ENCODE measurements at regions not wholly inside any gene's neighbourhood (a gene's known extent, or its start where the extent isn't known, plus 50 kb on each side); places are given as distances from the start of the nearest gene placed in this dataset.

DNA sequence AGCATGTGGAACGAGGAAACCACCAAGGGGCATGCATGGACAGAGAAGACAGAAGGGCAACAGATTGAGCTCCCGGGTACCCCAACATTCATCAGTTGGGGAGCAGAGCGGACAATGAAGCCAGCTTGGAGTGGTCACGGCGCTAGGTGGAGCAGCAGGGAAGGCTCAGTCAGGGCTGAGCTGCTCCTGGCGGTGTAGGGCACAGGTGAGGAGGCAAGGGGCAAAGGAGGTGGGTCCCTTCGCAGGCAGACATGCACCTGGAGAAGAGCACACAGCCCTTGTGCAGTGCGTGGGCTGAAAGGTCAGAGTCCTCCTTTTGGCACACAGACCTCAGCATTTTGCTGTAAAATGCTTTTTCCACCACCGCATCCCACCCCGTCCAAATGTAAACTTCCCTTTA, 90.0 kb upstream of the SLC6A6 start:
- Histone ChIP-seq H3K27me3 (peaks cover 11% of the 10 kb centered on the region), H3K4me3 (no peak overlapping the region), H3K79me2 (ENCODE audit: low read depth) (no peaks in the 10 kb centered on the region), H3K9ac (no peak overlapping the region), H3K4me1 (no peaks in the 10 kb centered on the region), H3K9me3 (ENCODE audit: low read depth) (no peaks in the 10 kb centered on the region), H3K36me3 (no peaks in the 10 kb centered on the region), H3K27ac (no peak overlapping the region), H4K20me1 (ENCODE audit: low read depth) (no peaks in the 10 kb centered on the region), H2AFZ (replicated peaks) (no peak overlapping the region), H3K4me2 (no peak overlapping the region), H3F3A (ENCODE audit: low read depth) (peaks cover 4% of the 10 kb centered on the region)
- no peak for TF ChIP-seq EZH2 (IDR thresholded peaks at IDR 0.05)
- no peak for TF ChIP-seq EZH2phosphoT487 (IDR thresholded peaks at IDR 0.05)
- TF ChIP-seq, protein P1, sequence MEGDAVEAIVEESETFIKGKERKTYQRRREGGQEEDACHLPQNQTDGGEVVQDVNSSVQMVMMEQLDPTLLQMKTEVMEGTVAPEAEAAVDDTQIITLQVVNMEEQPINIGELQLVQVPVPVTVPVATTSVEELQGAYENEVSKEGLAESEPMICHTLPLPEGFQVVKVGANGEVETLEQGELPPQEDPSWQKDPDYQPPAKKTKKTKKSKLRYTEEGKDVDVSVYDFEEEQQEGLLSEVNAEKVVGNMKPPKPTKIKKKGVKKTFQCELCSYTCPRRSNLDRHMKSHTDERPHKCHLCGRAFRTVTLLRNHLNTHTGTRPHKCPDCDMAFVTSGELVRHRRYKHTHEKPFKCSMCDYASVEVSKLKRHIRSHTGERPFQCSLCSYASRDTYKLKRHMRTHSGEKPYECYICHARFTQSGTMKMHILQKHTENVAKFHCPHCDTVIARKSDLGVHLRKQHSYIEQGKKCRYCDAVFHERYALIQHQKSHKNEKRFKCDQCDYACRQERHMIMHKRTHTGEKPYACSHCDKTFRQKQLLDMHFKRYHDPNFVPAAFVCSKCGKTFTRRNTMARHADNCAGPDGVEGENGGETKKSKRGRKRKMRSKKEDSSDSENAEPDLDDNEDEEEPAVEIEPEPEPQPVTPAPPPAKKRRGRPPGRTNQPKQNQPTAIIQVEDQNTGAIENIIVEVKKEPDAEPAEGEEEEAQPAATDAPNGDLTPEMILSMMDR (IDR thresholded peaks at IDR 0.05) = no peak
- no peak overlapping the region for H3K4me3 Mint-ChIP-seq
- no peaks in the 10 kb centered on the region for H3K9me3 Mint-ChIP-seq
- H3K27ac Mint-ChIP-seq = no peak overlapping the region
- H3K4me1 Mint-ChIP-seq = no peaks in the 10 kb centered on the region
- H3K27me3 Mint-ChIP-seq (ENCODE audit: insufficient read depth, low read depth) = peaks cover 14% of the 10 kb centered on the region
- no peak for DNase-seq (ENCODE audit: low spot score)
- H3K36me3 Mint-ChIP-seq = no peaks in the 10 kb centered on the region

DNA sequence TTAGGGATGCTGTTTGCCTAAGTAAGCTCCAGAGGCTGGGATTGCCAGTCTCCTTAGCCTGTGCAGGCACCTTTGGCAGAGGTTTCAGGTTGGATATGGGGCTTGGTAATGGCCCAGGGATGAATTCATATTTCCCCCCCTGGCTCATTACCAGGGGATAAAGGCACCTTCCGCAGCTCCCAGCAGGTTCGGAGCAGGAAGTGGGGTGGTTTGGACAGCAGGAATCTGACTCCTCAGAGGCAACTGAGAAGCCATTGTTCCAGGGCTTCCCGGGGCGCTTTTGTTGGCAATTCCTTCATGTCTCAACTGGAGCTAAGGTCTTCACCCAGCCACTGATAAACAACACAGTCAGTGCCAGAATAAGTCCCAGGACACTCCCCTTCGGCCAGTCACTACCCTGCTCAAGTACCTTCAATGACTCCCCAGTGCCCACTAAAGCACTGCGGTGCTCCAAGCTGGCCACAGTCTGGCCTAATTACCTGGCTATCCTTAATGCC, 85.3 kb upstream of the SLC6A6 start:
- H2AFZ ChIP-seq (replicated peaks) = no peak overlapping the region
- peaks cover 6% of the 10 kb centered on the region for H3K27me3 ChIP-seq
- H3K4me1 ChIP-seq = no peaks in the 10 kb centered on the region
- Mint-ChIP-seq H3K4me3 (no peak overlapping the region), H3K27ac (no peak overlapping the region), H3K36me3 (no peaks in the 10 kb centered on the region), H3K4me1 (peaks cover 7% of the 10 kb centered on the region), H3K27me3 (ENCODE audit: insufficient read depth, low read depth) (peaks cover 7% of the 10 kb centered on the region), H3K9me3 (peaks cover 4% of the 10 kb centered on the region)
- no peaks in the 10 kb centered on the region for H3K36me3 ChIP-seq
- H3K4me2 ChIP-seq = no peak overlapping the region
- H3K9ac ChIP-seq = no peak overlapping the region
- TF ChIP-seq EZH2 (IDR thresholded peaks at IDR 0.05) (no peak), EZH2phosphoT487 (IDR thresholded peaks at IDR 0.05) (no peak)
- TF ChIP-seq, protein P1 (IDR thresholded peaks at IDR 0.05) = no peak
- H4K20me1 ChIP-seq (ENCODE audit: low read depth) = no peaks in the 10 kb centered on the region
- H3F3A ChIP-seq (ENCODE audit: low read depth) = peaks cover 13% of the 10 kb centered on the region
- no peaks in the 10 kb centered on the region for H3K9me3 ChIP-seq (ENCODE audit: low read depth)
- no peak overlapping the region for H3K27ac ChIP-seq
- no peak overlapping the region for H3K4me3 ChIP-seq
- DNase-seq (ENCODE audit: low spot score) = peak; percentile 33
- no peaks in the 10 kb centered on the region for H3K79me2 ChIP-seq (ENCODE audit: low read depth)

DNA sequence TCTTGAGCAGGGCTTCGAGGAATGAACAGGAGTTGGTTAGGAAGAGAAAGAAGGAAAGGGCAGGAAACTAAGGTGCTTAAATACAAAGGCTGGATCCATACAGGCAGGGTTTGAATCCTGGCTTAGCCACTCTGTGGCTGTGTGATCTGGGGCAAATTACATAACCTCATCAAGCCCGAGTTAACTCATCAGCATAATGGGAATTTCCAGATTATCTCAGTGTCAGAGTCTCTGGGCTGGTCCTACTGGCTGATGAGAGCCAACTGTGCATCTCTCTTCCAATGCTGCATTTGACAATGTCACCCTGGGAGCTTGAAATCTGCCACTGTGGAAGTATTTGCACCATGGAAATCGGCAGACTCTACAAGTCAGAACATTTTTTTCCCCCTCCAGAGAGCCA, 83.8 kb upstream of the SLC6A6 start:
- Mint-ChIP-seq H3K36me3 (no peaks in the 10 kb centered on the region), H3K27me3 (ENCODE audit: insufficient read depth, low read depth) (peaks cover 4% of the 10 kb centered on the region), H3K4me3 (no peak overlapping the region), H3K4me1 (peaks cover 23% of the 10 kb centered on the region), H3K27ac (no peak overlapping the region), H3K9me3 (peaks cover 4% of the 10 kb centered on the region)
- H3K9me3 ChIP-seq (ENCODE audit: low read depth) = no peaks in the 10 kb centered on the region
- no peak overlapping the region for H3K4me2 ChIP-seq
- no peak overlapping the region for H3K9ac ChIP-seq
- H3K4me3 ChIP-seq = no peak overlapping the region
- no peaks in the 10 kb centered on the region for H3K79me2 ChIP-seq (ENCODE audit: low read depth)
- peak overlapping the region; percentile 29 for H2AFZ ChIP-seq (replicated peaks)
- no peak for DNase-seq (ENCODE audit: low spot score)
- TF ChIP-seq EZH2 (IDR thresholded peaks at IDR 0.05) (no peak), EZH2phosphoT487 (IDR thresholded peaks at IDR 0.05) (no peak)
- TF ChIP-seq, protein P1 (IDR thresholded peaks at IDR 0.05) = no peak
- peaks cover 3% of the 10 kb centered on the region for H3K27me3 ChIP-seq
- H3K36me3 ChIP-seq = no peaks in the 10 kb centered on the region
- peaks cover 10% of the 10 kb centered on the region for H3K4me1 ChIP-seq
- H3F3A ChIP-seq (ENCODE audit: low read depth) = peaks cover 13% of the 10 kb centered on the region
- no peak overlapping the region for H3K27ac ChIP-seq
- no peaks in the 10 kb centered on the region for H4K20me1 ChIP-seq (ENCODE audit: low read depth)
